HepG2 (cell line): ENCODE measurements at regions not wholly inside any gene's neighbourhood (a gene's known extent, or its start where the extent isn't known, plus 50 kb on each side); places are given as distances from the start of the nearest gene placed in this dataset.
"Not testable (repeated sequence)": the region's sequence is repeated elsewhere in the genome, so short reads cannot be mapped to it uniquely, and the experiment has no call there.

Source experiments
- CTCF ChIP-seq: sonication (generic); formaldehyde crosslinking; IDR thresholded peaks from 2 replicates; pipeline ENCODE4 v1.5.0; 2020; ENCODE audit warnings: mild to moderate bottlenecking, missing genetic modification reagents, moderate library complexity
- HNF4G ChIP-seq, 2 experiments: sonication (generic) in 1 of 2; formaldehyde crosslinking in 1 of 2; IDR thresholded peaks; 2 replicates each; pipeline versions ENCODE4 v1.4.0 to v1.6.1; 2011 to 2020; ENCODE audit warnings: borderline replicate concordance in 2 of 2, low read depth in 2 of 2, mild to moderate bottlenecking in 2 of 2, low read length in 1 of 2, missing genetic modification reagents in 1 of 2, moderate library complexity in 1 of 2
- SIN3B ChIP-seq: fragments of 150-350 bp; IDR thresholded peaks from 2 replicates; pipeline ENCODE4 v1.6.1; 2014; ENCODE audit warnings: low read length

DNA sequence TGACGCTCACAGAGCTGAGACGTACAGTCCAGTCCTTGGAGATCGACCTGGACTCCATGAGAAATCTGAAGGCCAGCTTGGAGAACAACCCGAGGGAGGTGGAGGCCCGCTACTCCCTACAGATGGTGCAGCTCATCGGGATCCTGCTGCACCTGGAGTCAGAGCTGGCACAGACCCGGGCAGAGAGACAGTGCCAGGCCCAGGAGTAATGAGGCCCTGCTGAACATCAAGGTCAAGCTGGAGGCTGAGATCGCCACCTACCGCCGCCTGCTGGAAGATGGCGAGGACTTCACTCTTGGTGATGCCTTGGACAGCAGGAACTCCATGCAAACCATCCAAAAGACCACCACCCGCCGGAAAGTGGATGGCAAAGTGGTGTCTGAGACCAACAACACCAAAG, 681.4 kb downstream of the PCDH11X start:
- not testable (repeated sequence) for TF ChIP-seq CTCF (CRISPR knock-in tag); SIN3B; HNF4G (IDR thresholded peaks at IDR 0.05; ENCODE audit: borderline replicate concordance, low read depth, low read length); HNF4G (CRISPR knock-in tag; IDR thresholded peaks at IDR 0.05; ENCODE audit: borderline replicate concordance, low read depth)
